ENCODE measurements at regions not wholly inside any gene's neighbourhood (a gene's known extent, or its start where the extent isn't known, plus 50 kb on each side); places are given as distances from the start of the nearest gene placed in this dataset.

DNA sequence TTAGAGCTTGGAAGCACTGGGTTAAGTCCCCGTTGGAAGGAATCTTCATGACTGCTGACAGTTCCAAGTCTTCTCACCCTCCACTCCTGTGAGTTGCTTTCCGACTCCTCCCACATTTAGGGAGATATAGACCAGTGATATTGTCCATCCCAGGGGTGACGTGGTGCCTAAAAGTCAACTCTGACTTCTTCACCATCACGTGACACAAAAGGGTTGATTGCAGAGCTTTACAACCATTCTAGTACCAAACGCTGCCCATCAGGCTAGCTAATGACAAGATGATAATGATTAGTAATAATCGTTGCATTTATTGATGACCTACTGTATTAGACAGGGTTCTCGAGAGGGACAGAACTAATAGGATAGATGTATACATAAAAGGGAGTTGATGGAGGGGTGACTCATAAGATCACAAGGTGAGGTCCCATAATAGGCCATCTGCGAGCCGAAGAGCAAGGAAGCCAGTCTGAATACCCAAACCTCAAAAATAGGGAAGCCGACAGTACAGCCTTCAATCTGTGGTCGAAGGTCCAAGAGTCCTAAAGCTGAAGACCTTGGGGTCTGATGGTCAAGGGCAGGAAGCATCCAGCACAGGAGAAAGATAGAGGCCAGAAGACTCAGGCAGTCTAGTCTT lies 85.3 kb upstream of the CARD11 start:
- Histone ChIP-seq H3K36me3 (ENCODE audit: control insufficient read depth, low read length) (no peaks in the 10 kb centered on the region), H3K4me3 (ENCODE audit: low read length) (no peak overlapping the region), H3K79me2 (ENCODE audit: control insufficient read depth, low read length) (no peaks in the 10 kb centered on the region), H3K27me3 (ENCODE audit: control insufficient read depth, low read length) (0 out of 2 replicates have a peak, but pooled peaks cover 3% of the 10 kb centered on the region), H3K9me2 (replicated peaks; ENCODE audit: control insufficient read depth, low read length) (no peaks in the 10 kb centered on the region), H4K20me1 (ENCODE audit: control insufficient read depth, insufficient read depth, low read depth, low read length) (no peaks in the 10 kb centered on the region), H3K9me3 (ENCODE audit: control insufficient read depth, insufficient read depth, low read length) (no peaks in the 10 kb centered on the region), H3K4me1 (ENCODE audit: control insufficient read depth, low read length) (no peaks in the 10 kb centered on the region), H3K4me2 (ENCODE audit: low read length) (no peak overlapping the region), H3K27ac (ENCODE audit: low read depth, low read length) (no peak overlapping the region), H3F3A (ENCODE audit: control insufficient read depth, insufficient read depth) (no peaks in the 10 kb centered on the region)
- no peak for TF ChIP-seq EZH2phosphoT487 (IDR thresholded peaks at IDR 0.05; ENCODE audit: borderline replicate concordance, low read length)
- TF ChIP-seq, protein P1, sequence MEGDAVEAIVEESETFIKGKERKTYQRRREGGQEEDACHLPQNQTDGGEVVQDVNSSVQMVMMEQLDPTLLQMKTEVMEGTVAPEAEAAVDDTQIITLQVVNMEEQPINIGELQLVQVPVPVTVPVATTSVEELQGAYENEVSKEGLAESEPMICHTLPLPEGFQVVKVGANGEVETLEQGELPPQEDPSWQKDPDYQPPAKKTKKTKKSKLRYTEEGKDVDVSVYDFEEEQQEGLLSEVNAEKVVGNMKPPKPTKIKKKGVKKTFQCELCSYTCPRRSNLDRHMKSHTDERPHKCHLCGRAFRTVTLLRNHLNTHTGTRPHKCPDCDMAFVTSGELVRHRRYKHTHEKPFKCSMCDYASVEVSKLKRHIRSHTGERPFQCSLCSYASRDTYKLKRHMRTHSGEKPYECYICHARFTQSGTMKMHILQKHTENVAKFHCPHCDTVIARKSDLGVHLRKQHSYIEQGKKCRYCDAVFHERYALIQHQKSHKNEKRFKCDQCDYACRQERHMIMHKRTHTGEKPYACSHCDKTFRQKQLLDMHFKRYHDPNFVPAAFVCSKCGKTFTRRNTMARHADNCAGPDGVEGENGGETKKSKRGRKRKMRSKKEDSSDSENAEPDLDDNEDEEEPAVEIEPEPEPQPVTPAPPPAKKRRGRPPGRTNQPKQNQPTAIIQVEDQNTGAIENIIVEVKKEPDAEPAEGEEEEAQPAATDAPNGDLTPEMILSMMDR (IDR thresholded peaks at IDR 0.05; ENCODE audit: low read depth, low read length, poor library complexity, severe bottlenecking): no peak

DNA sequence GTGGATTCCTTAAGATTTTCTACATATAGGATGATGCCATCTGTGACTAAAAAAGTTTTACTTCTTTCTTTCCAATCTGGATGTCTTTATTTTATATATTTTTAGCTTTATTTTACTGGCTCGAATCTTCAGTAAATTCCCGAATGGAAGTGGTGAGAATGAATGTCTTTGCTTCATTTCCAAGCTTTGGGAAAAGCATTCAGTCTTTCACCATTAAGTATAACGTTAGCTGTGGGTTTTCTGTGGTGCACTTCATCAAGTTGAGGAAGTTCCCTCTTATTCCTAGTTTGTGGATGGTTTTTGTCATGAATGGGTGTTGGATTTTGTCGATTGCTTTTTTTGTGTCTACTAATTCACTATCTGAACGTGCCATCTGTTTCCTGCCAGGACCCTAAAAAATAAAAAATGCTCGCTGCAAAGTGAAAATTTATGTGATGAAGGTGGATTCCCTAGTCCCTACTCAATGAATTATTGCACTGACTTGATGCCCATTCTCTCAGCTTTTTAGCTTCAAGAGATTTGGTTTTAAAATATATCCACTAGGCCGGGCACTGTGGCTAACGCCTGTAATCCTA lies 90.2 kb upstream of the CARD11 start:
- no peaks in the 10 kb centered on the region for H3K4me1 ChIP-seq (ENCODE audit: control insufficient read depth, low read length)
- no peak for TF ChIP-seq EZH2phosphoT487 (IDR thresholded peaks at IDR 0.05; ENCODE audit: borderline replicate concordance, low read length)
- TF ChIP-seq, protein P1 (IDR thresholded peaks at IDR 0.05; ENCODE audit: low read depth, low read length, poor library complexity, severe bottlenecking): no peak
- H3K4me2 ChIP-seq (ENCODE audit: low read length): no peak overlapping the region

DNA sequence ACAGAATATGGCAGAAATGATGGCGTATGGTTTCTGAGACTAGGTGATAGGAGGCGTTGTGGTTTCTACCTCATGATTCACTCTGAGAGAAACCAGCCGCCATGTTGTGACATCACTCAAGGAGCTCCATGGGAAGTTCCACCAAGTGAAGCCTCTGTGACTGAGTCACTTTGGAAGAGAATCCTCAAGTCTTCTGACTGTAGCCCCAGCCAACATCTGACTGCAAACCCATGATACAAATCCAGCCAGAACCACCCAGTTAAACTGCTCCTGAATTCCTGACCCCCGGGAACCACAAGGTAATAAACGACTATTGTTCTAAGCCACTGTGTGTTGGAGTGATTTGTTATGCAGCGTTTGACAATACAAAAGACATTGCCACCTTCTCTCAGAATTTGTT lies 91.1 kb upstream of the CARD11 start:
- Histone ChIP-seq H3K36me3 (ENCODE audit: control insufficient read depth, low read length) (no peaks in the 10 kb centered on the region), H3K4me2 (ENCODE audit: low read length) (no peak overlapping the region), H3K27ac (ENCODE audit: low read depth, low read length) (no peak overlapping the region), H3F3A (ENCODE audit: control insufficient read depth, insufficient read depth) (no peaks in the 10 kb centered on the region), H3K4me1 (ENCODE audit: control insufficient read depth, low read length) (no peaks in the 10 kb centered on the region), H3K9me2 (replicated peaks; ENCODE audit: control insufficient read depth, low read length) (no peaks in the 10 kb centered on the region), H3K4me3 (ENCODE audit: low read length) (no peak overlapping the region), H3K9me3 (ENCODE audit: control insufficient read depth, insufficient read depth, low read length) (no peaks in the 10 kb centered on the region), H3K79me2 (ENCODE audit: control insufficient read depth, low read length) (no peaks in the 10 kb centered on the region), H3K27me3 (ENCODE audit: control insufficient read depth, low read length) (0 out of 2 replicates have a peak, but pooled peaks cover 3% of the 10 kb centered on the region), H4K20me1 (ENCODE audit: control insufficient read depth, insufficient read depth, low read depth, low read length) (no peaks in the 10 kb centered on the region)
- TF ChIP-seq, protein P1 (IDR thresholded peaks at IDR 0.05; ENCODE audit: low read depth, low read length, poor library complexity, severe bottlenecking): no peak
- TF ChIP-seq EZH2phosphoT487 (IDR thresholded peaks at IDR 0.05; ENCODE audit: borderline replicate concordance, low read length): no peak

More for the DNA sequence above, 90.2 kb upstream of the CARD11 start:
- Histone ChIP-seq H3K79me2 (ENCODE audit: control insufficient read depth, low read length) (no peaks in the 10 kb centered on the region), H3K4me3 (ENCODE audit: low read length) (no peak overlapping the region), H3K9me3 (ENCODE audit: control insufficient read depth, insufficient read depth, low read length) (no peaks in the 10 kb centered on the region), H3K27me3 (ENCODE audit: control insufficient read depth, low read length) (0 out of 2 replicates have a peak, but pooled peaks cover 3% of the 10 kb centered on the region), H3F3A (ENCODE audit: control insufficient read depth, insufficient read depth) (no peaks in the 10 kb centered on the region), H3K9me2 (replicated peaks; ENCODE audit: control insufficient read depth, low read length) (no peaks in the 10 kb centered on the region), H3K36me3 (ENCODE audit: control insufficient read depth, low read length) (no peaks in the 10 kb centered on the region), H3K27ac (ENCODE audit: low read depth, low read length) (no peak overlapping the region), H4K20me1 (ENCODE audit: control insufficient read depth, insufficient read depth, low read depth, low read length) (no peaks in the 10 kb centered on the region)
